Memory B cell (primary cell): ENCODE measurements at regions not wholly inside any gene's neighbourhood (a gene's known extent, or its start where the extent isn't known, plus 50 kb on each side); places are given as distances from the start of the nearest gene placed in this dataset.
"Not testable (repeated sequence)": the region's sequence is repeated elsewhere in the genome, so short reads cannot be mapped to it uniquely, and the experiment has no call there.

Experiments used
- ATAC-seq: fragments of 150-1000 bp; cut with Tn5 transposase; 2 replicates; pipeline ENCODE4 v1.10.0; 2021; ENCODE audit warnings: low read depth, mild to moderate bottlenecking, moderate library complexity
- DNase-seq, 2 donors: peaks; one replicate each; pipeline ENCODE4 v3.0.0; 2022; ENCODE audit warnings: low spot score in 2 of 2
- H3K27ac Mint-ChIP-seq: one replicate; pipeline ENCODE4 v1.8.0; 2022; ENCODE audit warnings: mild to moderate bottlenecking, moderate library complexity, mixed read lengths
- H3K27me3 Mint-ChIP-seq: one replicate; pipeline ENCODE4 v1.8.0; 2022; ENCODE audit warnings: mixed read lengths
- H3K36me3 Mint-ChIP-seq: one replicate; pipeline ENCODE4 v1.8.0; 2022; ENCODE audit warnings: mild to moderate bottlenecking, mixed read lengths
- H3K4me1 Mint-ChIP-seq: one replicate; pipeline ENCODE4 v1.8.0; 2022; ENCODE audit warnings: mixed read lengths
- H3K4me3 Mint-ChIP-seq: one replicate; pipeline ENCODE4 v1.8.0; 2022; ENCODE audit warnings: mild to moderate bottlenecking, moderate library complexity, mixed read lengths
- H3K9me3 Mint-ChIP-seq: one replicate; pipeline ENCODE4 v1.8.0; 2022; ENCODE audit warnings: mixed read lengths

- DNase-seq (no peak), ATAC-seq (no peak)
- Mint-ChIP-seq H3K36me3 (no peaks in the 10 kb centered on the region), H3K9me3 (peaks cover 2% of the 10 kb centered on the region), H3K27ac (no peak overlapping the region), H3K27me3 (no peaks in the 10 kb centered on the region), H3K4me3 (no peak overlapping the region), H3K4me1 (no peaks in the 10 kb centered on the region)
These were observed 305.5 kb upstream of the NRG3 start for GRCh38 chr10:81569488-81569887.

- DNase-seq, result no peak
- no peaks in the 10 kb centered on the region for H3K27me3 Mint-ChIP-seq
- no peak for ATAC-seq
- H3K9me3 Mint-ChIP-seq, result peaks cover 3% of the 10 kb centered on the region
- H3K36me3 Mint-ChIP-seq, result no peaks in the 10 kb centered on the region
- no peak overlapping the region for H3K27ac Mint-ChIP-seq
- H3K4me3 Mint-ChIP-seq, result no peak overlapping the region
- no peaks in the 10 kb centered on the region for H3K4me1 Mint-ChIP-seq
These were observed 304.6 kb upstream of the NRG3 start for GRCh38 chr10:81570349-81570748.

- H3K9me3 Mint-ChIP-seq, result peaks cover 5% of the 10 kb centered on the region
- H3K27me3 Mint-ChIP-seq, result no peaks in the 10 kb centered on the region
- no peak overlapping the region for H3K27ac Mint-ChIP-seq
- H3K4me1 Mint-ChIP-seq, result no peaks in the 10 kb centered on the region
- DNase-seq, result no peak
- H3K4me3 Mint-ChIP-seq, result no peak overlapping the region
- ATAC-seq, result no peak
- H3K36me3 Mint-ChIP-seq, result no peaks in the 10 kb centered on the region
These were observed 303.9 kb upstream of the NRG3 start for GRCh38 chr10:81570878-81571794.

DNA sequence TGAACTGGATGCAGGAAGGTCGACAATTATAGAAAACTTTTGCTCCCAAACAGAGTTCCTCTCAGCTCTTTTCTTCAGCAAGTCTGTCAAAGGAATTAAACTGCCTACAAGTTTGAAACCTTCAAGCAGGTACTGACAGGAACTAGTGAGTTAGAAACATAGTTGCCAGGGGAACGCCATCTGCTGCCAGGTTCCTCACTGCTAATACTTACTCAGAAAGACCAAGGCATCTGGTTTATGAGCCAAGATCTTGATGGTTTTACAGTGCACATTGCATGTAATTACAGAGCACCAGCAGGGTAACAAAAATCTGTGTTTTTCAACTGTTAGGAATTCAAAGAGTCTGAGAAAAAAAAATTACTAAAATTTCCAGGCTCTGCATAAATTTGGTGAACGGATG is 300.0 kb upstream of the NRG3 start:
- ATAC-seq, result no peak
- Mint-ChIP-seq H3K4me3 (no peak overlapping the region), H3K27ac (no peak overlapping the region), H3K27me3 (no peaks in the 10 kb centered on the region), H3K4me1 (no peaks in the 10 kb centered on the region), H3K36me3 (no peaks in the 10 kb centered on the region), H3K9me3 (peaks cover 5% of the 10 kb centered on the region)
- no peak for DNase-seq

DNA sequence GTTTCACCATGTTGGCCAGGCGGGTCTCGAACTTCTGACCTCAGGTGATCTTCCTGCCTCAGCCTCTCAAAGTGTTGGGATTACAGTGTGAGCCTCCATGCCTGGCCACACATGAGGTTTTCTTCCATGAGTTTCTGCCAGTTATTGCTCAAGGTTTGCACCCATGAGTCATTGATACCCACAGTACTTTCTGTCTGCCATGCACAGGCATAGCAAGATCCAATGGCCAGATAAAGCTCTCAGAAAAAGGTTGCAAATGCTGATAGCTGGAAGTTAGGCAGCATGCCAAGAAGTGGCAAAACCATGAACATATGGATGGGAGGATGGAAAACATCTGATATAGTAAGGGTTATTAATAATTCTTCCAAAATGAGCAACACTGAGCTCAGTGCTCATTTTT is 298.7 kb upstream of the NRG3 start:
- Mint-ChIP-seq H3K4me3 (no peak overlapping the region), H3K36me3 (no peaks in the 10 kb centered on the region), H3K27ac (no peak overlapping the region), H3K9me3 (peaks cover 5% of the 10 kb centered on the region), H3K27me3 (no peaks in the 10 kb centered on the region), H3K4me1 (no peaks in the 10 kb centered on the region)
- no peak for DNase-seq
- ATAC-seq, result no peak

- no peaks in the 10 kb centered on the region for H3K4me1 Mint-ChIP-seq
- peaks cover 15% of the 10 kb centered on the region for H3K9me3 Mint-ChIP-seq
- DNase-seq (no peak), ATAC-seq (no peak)
- H3K4me3 Mint-ChIP-seq, result no peak overlapping the region
- H3K36me3 Mint-ChIP-seq, result no peaks in the 10 kb centered on the region
- H3K27ac Mint-ChIP-seq, result no peak overlapping the region
- no peaks in the 10 kb centered on the region for H3K27me3 Mint-ChIP-seq
These were observed 280.0 kb upstream of the NRG3 start for GRCh38 chr10:81594991-81595390.

DNA sequence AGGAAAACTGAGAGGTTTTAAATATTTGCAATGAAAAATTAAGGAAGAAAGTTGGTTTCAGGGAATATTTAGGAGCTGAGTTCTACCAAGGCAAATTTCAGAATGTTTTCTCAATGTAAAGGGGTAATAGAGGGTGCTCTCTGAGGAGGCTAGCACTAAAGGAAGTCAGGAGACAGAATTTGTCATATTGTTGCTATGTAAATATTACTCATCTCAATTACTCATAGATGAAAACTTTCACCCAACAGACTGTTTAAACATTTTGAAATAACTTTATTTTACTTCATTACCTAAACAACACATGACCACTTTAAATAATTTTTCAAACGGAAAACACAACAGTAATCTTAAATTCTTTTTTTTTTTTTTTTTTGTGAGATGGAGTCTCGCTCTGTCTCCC is 274.8 kb upstream of the NRG3 start:
- no peaks in the 10 kb centered on the region for H3K4me1 Mint-ChIP-seq
- H3K9me3 Mint-ChIP-seq, result peaks cover 15% of the 10 kb centered on the region
- H3K36me3 Mint-ChIP-seq, result no peaks in the 10 kb centered on the region
- ATAC-seq (no peak), DNase-seq (no peak)
- H3K4me3 Mint-ChIP-seq, result no peak overlapping the region
- no peak overlapping the region for H3K27ac Mint-ChIP-seq
- no peaks in the 10 kb centered on the region for H3K27me3 Mint-ChIP-seq

- no peaks in the 10 kb centered on the region for H3K4me1 Mint-ChIP-seq
- DNase-seq, result no peak
- H3K4me3 Mint-ChIP-seq, result no peak overlapping the region
- no peaks in the 10 kb centered on the region for H3K27me3 Mint-ChIP-seq
- H3K36me3 Mint-ChIP-seq, result no peaks in the 10 kb centered on the region
- no peak overlapping the region for H3K27ac Mint-ChIP-seq
- no peak for ATAC-seq
- H3K9me3 Mint-ChIP-seq, result peaks cover 15% of the 10 kb centered on the region
These were observed 271.8 kb upstream of the NRG3 start for GRCh38 chr10:81603106-81603620.

DNA sequence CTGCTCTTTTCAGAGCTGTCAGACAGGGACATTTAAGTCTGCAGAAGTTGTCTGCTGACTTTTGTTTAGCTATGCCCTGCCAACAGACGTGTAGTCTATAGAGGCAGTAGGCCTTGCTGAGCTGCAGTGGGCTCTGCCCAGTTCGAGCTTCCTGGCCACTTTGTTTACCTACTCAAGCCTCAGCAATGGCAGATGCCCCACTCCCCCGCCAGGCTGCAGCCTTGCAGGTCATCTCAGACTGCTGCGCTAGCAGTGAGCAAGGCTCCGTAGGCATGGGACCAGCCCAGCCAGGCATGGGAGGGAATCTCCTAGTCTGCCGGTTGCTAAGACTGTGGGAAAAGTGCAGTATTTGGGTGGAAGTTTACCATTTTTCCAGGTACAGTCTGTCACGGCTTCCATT is 230.5 kb upstream of the NRG3 start:
- not testable (repeated sequence) for H3K27me3 Mint-ChIP-seq, H3K4me1 Mint-ChIP-seq, H3K4me3 Mint-ChIP-seq, ATAC-seq, H3K27ac Mint-ChIP-seq, DNase-seq, H3K36me3 Mint-ChIP-seq
- peaks cover 14% of the 10 kb centered on the region for H3K9me3 Mint-ChIP-seq

DNA sequence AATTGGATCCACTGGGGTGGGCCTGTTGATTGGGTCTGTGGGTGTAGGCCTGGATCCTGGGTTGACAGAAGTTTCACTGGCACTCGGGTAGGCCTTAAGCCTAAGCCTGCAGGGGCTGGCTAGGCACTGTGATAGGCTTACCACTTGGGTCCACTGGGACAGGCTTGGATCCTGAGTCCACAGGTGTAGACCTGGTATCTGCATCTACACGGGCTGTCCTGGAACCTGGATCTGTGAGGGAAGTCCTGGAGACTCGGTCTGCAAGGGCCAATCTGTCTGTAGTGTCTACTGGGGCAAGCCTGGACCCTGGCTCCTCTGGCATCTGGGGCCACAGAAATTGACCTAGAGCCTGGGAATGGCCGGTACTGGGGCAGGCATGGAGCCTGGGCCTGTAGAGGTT is 219.0 kb upstream of the NRG3 start:
- H3K27ac Mint-ChIP-seq, result no peak overlapping the region
- H3K4me3 Mint-ChIP-seq, result no peak overlapping the region
- DNase-seq (no peak), ATAC-seq (no peak)
- no peaks in the 10 kb centered on the region for H3K27me3 Mint-ChIP-seq
- no peaks in the 10 kb centered on the region for H3K4me1 Mint-ChIP-seq
- H3K36me3 Mint-ChIP-seq, result no peaks in the 10 kb centered on the region
- peaks cover 7% of the 10 kb centered on the region for H3K9me3 Mint-ChIP-seq

DNA sequence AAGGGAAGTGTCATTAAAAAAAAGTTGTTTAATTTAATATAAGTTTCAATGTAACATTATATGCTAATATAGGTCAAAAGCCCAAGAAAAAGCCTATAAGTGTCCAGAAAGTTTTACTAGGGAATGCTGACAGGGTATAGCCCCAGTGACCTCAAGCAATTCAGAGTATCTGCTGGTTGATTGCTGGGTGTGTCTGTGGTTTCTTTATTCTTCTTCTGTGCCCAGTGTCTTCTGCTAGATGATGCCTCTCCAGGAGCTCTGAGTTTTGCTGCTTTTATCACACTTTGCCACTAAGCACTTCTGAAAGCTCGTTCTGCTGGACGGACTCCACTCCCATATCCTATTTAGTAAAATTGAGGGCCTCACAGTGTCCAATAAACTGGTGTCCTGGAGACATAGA is 212.2 kb upstream of the NRG3 start:
- ATAC-seq (no peak), DNase-seq (no peak)
- Mint-ChIP-seq H3K4me1 (no peaks in the 10 kb centered on the region), H3K9me3 (peaks cover 10% of the 10 kb centered on the region), H3K4me3 (no peak overlapping the region), H3K36me3 (no peaks in the 10 kb centered on the region), H3K27me3 (no peaks in the 10 kb centered on the region), H3K27ac (no peak overlapping the region)

DNA sequence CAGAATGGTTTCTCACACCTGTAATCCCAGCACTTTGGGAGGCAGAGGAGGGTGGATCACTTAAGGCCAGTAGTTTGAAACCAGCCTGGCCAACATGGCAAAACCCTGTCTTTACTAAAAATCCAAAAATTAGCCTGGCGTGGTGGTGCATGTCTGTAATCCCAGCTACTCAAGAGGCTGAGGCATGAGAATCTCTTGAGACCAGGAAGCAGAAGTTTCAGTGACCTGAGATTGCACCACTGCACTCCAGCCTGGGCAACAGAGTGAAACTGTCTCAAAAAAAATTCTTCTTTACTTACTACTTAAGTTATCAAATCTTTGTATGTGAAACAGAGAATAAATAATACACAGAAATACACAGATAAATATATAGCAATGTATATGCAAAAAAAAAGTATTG is 210.2 kb upstream of the NRG3 start:
- H3K4me3 Mint-ChIP-seq, result not testable (repeated sequence)

DNA sequence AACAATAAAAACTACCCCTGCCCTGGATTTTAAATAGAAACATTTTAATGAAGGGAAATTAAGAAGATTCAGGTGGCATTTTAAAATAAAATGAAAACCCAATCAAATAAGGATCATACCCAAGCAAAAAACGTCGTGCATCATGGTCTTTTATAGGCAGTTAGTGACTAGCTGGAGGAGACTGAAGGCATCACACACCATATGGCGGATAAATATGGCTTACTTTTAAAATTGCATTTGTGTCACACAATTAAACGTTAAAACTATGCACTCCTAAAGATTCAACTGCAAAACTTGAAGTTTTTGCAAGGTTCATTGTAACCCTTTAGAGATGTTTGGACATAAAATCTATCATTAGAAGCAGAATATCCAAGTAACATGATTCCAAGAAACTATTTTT is 200.1 kb upstream of the NRG3 start:
- no peaks in the 10 kb centered on the region for H3K9me3 Mint-ChIP-seq

More for the DNA sequence above, 210.2 kb upstream of the NRG3 start:
- not testable (repeated sequence) for DNase-seq, H3K27ac Mint-ChIP-seq, ATAC-seq, H3K36me3 Mint-ChIP-seq, H3K9me3 Mint-ChIP-seq, H3K27me3 Mint-ChIP-seq, H3K4me1 Mint-ChIP-seq

GRCh38 chr10:81679291-81679690 is 195.7 kb upstream of the NRG3 start:
- no peak overlapping the region for H3K27ac Mint-ChIP-seq
- no peaks in the 10 kb centered on the region for H3K4me1 Mint-ChIP-seq
- DNase-seq (no peak), ATAC-seq (no peak)
- no peaks in the 10 kb centered on the region for H3K9me3 Mint-ChIP-seq
- H3K27me3 Mint-ChIP-seq, result no peaks in the 10 kb centered on the region
- no peak overlapping the region for H3K4me3 Mint-ChIP-seq
- no peaks in the 10 kb centered on the region for H3K36me3 Mint-ChIP-seq

More for the DNA sequence above, 200.1 kb upstream of the NRG3 start:
- Mint-ChIP-seq H3K4me1 (no peaks in the 10 kb centered on the region), H3K4me3 (no peak overlapping the region), H3K36me3 (no peaks in the 10 kb centered on the region), H3K27me3 (no peaks in the 10 kb centered on the region), H3K27ac (no peak overlapping the region)
- ATAC-seq (no peak), DNase-seq (no peak)

- H3K4me3 Mint-ChIP-seq, result no peak overlapping the region
- no peaks in the 10 kb centered on the region for H3K27me3 Mint-ChIP-seq
- DNase-seq, result no peak
- no peak for ATAC-seq
- H3K4me1 Mint-ChIP-seq, result no peaks in the 10 kb centered on the region
- H3K36me3 Mint-ChIP-seq, result no peaks in the 10 kb centered on the region
- H3K27ac Mint-ChIP-seq, result no peak overlapping the region
- H3K9me3 Mint-ChIP-seq, result no peaks in the 10 kb centered on the region
These were observed 194.6 kb upstream of the NRG3 start for GRCh38 chr10:81680359-81680758.
